ENCODE measurements at regions not wholly inside any gene's neighbourhood (a gene's known extent, or its start where the extent isn't known, plus 50 kb on each side); places are given as distances from the start of the nearest gene placed in this dataset.
"Not testable (repeated sequence)": the region's sequence is repeated elsewhere in the genome, so short reads cannot be mapped to it uniquely, and the experiment has no call there.

DNA sequence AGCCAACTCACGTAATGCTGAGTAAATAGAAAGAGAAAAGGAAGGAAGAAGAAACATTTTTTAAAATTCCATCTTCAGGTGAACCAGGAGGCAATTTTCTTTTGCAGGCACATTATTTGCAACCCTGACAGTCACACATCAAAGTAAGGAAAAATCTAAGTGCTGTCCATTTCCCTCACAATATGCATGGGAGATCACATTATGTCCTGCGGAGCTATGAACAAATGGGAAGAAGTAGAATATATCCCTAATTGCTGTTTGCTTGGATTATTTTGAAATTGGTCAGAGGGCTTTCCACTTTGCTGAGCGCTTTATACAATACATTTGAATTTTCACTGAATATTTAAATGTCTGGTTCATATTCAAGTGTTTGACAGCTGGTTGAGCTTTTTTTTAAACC, 133.8 kb upstream of the API5 start:
- Histone ChIP-seq H3K36me3 (no peaks in the 10 kb centered on the region), H3K27me3 (no peaks in the 10 kb centered on the region), H3K4me1 (no peaks in the 10 kb centered on the region), H3K4me3 (no peak overlapping the region), H3K27ac (no peak overlapping the region), H3K9me3 (no peaks in the 10 kb centered on the region)
- DNase-seq, result no peak
- TF ChIP-seq EP300 (IDR thresholded peaks at IDR 0.05; ENCODE audit: low read depth), result no peak
- TF ChIP-seq POLR2A (IDR thresholded peaks at IDR 0.05), result no peak
- TF ChIP-seq POLR2AphosphoS5 (IDR thresholded peaks at IDR 0.05), result no peak
- TF ChIP-seq, protein P1, sequence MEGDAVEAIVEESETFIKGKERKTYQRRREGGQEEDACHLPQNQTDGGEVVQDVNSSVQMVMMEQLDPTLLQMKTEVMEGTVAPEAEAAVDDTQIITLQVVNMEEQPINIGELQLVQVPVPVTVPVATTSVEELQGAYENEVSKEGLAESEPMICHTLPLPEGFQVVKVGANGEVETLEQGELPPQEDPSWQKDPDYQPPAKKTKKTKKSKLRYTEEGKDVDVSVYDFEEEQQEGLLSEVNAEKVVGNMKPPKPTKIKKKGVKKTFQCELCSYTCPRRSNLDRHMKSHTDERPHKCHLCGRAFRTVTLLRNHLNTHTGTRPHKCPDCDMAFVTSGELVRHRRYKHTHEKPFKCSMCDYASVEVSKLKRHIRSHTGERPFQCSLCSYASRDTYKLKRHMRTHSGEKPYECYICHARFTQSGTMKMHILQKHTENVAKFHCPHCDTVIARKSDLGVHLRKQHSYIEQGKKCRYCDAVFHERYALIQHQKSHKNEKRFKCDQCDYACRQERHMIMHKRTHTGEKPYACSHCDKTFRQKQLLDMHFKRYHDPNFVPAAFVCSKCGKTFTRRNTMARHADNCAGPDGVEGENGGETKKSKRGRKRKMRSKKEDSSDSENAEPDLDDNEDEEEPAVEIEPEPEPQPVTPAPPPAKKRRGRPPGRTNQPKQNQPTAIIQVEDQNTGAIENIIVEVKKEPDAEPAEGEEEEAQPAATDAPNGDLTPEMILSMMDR (IDR thresholded peaks at IDR 0.05), result no peak
- in situ Hi-C loops (cut with MboI; ENCODE audit: low pct_ligation_motif_present in 1 of 4, low pct_unique_long_range_greater_than_20kb in 1 of 4, low sequenced_read_pairs in 3 of 4), result no loop called here
- WGBS, 2 donors (ENCODE audit: low coverage in 1 of 2), result 80 to 85% methylated on average over 2 to 3 of the region's 3 CpGs
- intact Hi-C loops (cut with DNase I; ENCODE audit: low total_unique reads), result no loop called here

DNA sequence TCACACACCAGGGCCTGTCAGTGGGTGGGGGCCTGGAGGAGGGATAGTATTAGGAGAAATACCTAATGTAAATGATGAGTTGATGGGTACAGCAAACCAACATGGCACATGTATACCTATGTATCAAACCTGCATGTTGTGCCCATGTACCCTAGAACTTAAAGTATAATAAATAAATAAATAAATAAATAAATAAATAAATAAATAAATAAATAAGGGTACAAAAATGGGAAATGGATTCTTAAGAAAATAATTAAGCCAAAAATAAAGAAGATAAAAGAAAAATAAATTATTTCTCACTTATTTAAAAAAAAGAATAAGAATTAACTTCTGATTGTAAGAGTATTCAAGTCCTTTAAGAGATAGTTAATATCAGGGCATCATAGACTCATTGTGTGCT, 117.3 kb upstream of the API5 start:
- H3K9me3 ChIP-seq; in situ Hi-C loops (cut with MboI; ENCODE audit: low pct_ligation_motif_present in 1 of 4, low pct_unique_long_range_greater_than_20kb in 1 of 4, low sequenced_read_pairs in 3 of 4): not testable (repeated sequence)

DNA sequence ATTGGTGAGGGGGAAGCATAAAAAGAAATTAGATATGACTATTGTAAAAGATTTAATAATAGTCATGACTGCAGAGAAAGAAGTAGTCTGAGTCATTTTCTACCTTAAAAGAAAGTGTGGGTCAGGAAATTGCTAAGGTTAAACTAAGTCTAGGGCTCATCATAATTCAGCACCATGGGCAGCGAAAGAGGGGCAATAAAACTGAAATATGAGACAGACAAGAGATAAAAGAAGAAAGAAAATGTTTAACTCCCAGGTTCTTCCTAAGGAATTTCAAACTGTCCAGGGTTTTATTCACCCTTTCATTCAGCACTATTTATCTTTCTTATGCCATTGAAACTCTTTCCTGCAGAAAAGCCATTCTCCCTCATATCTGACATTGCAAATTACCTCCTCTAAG, 114.4 kb upstream of the API5 start:
- Histone ChIP-seq H3K36me3 (no peaks in the 10 kb centered on the region), H3K4me3 (no peak overlapping the region), H3K27ac (no peak overlapping the region), H3K27me3 (no peaks in the 10 kb centered on the region), H3K9me3 (no peaks in the 10 kb centered on the region), H3K4me1 (no peaks in the 10 kb centered on the region)
- intact Hi-C loops (cut with DNase I; ENCODE audit: low total_unique reads) (no loop called here), in situ Hi-C loops (cut with MboI; ENCODE audit: low pct_ligation_motif_present in 1 of 4, low pct_unique_long_range_greater_than_20kb in 1 of 4, low sequenced_read_pairs in 3 of 4) (no loop called here)
- TF ChIP-seq POLR2A (IDR thresholded peaks at IDR 0.05) (no peak), POLR2AphosphoS5 (IDR thresholded peaks at IDR 0.05) (no peak)
- TF ChIP-seq, protein P1 (IDR thresholded peaks at IDR 0.05), result no peak
- 0 to 16% methylated on average over 1 of the region's 1 CpG for WGBS, 2 donors (ENCODE audit: low coverage in 1 of 2)
- DNase-seq, result no peak

More for the DNA sequence above, 117.3 kb upstream of the API5 start:
- H3K27me3 ChIP-seq; H3K36me3 ChIP-seq; H3K4me3 ChIP-seq; H3K27ac ChIP-seq; H3K4me1 ChIP-seq; intact Hi-C loops (cut with DNase I; ENCODE audit: low total_unique reads); DNase-seq: not testable (repeated sequence)

DNA sequence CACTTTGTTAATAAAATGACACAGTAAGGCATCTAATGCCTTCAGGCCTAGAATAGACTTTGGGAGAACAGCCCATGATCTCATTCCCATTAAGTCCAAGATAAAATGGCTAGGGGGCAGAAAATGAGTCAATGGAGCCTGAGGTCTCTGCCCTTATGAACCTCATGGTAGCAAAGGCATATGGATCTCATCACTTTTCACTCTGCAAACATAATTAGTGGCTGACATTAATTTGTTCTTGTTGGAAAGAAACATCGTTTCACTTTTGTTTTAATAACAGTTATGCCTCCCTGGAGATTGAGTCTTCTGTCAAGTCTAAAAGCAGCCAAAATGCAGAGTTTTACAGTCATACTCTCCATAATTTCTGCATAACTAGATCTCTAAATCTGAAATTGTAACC, 111.8 kb upstream of the API5 start:
- Histone ChIP-seq H3K36me3 (no peaks in the 10 kb centered on the region), H3K9me3 (no peaks in the 10 kb centered on the region), H3K27me3 (no peaks in the 10 kb centered on the region), H3K4me1 (no peaks in the 10 kb centered on the region), H3K4me3 (no peak overlapping the region), H3K27ac (no peak overlapping the region)
- no peak for TF ChIP-seq POLR2AphosphoS5 (IDR thresholded peaks at IDR 0.05)
- no peak for TF ChIP-seq POLR2A (IDR thresholded peaks at IDR 0.05)
- TF ChIP-seq, protein P1 (IDR thresholded peaks at IDR 0.05), result no peak
- no peak for TF ChIP-seq EP300 (IDR thresholded peaks at IDR 0.05; ENCODE audit: low read depth)
- intact Hi-C loops (cut with DNase I; ENCODE audit: low total_unique reads) (no loop called here), in situ Hi-C loops (cut with MboI; ENCODE audit: low pct_ligation_motif_present in 1 of 4, low pct_unique_long_range_greater_than_20kb in 1 of 4, low sequenced_read_pairs in 3 of 4) (no loop called here)
- DNase-seq, result no peak
- 40 to 59% methylated on average over 1 of the region's 1 CpG for WGBS, 2 donors (ENCODE audit: low coverage in 1 of 2)

DNA sequence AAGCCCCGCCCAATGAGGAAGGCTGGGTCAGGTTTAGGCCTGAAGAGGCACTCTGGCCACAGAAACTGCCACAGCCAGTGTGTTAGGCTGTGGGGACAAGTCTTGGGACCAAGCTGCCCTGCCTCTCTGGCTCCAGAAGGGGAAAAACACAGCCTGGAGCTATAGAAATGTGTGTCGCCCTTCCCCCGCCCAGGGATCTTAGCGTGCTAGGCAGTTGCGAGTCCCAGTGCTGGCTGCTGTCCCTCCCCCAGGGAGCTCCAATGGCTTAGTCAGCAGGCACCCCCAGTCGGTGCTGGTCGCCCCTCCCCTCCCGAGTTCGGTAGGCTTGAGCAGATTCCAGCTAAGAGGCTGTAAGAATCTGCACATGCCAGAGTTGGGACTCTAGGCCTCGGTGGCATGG, 99.5 kb upstream of the API5 start:
- WGBS, 2 donors (ENCODE audit: low coverage in 1 of 2), result 93% methylated on average over 10 of the region's 10 CpGs; no CpG with 5 or more reads in 1 of the 2 donors
- H3K9me3 ChIP-seq, result no peaks in the 10 kb centered on the region
- H3K4me3 ChIP-seq, result no peak overlapping the region
- H3K36me3 ChIP-seq, result no peaks in the 10 kb centered on the region
- DNase-seq, result no peak
- H3K4me1 ChIP-seq, result no peaks in the 10 kb centered on the region
- in situ Hi-C loops (cut with MboI; ENCODE audit: low pct_ligation_motif_present in 1 of 4, low pct_unique_long_range_greater_than_20kb in 1 of 4, low sequenced_read_pairs in 3 of 4) (no loop called here), intact Hi-C loops (cut with DNase I; ENCODE audit: low total_unique reads) (no loop called here)
- H3K27me3 ChIP-seq, result no peaks in the 10 kb centered on the region
- no peak overlapping the region for H3K27ac ChIP-seq
- TF ChIP-seq, protein P1 (IDR thresholded peaks at IDR 0.05), result no peak
- TF ChIP-seq EP300 (IDR thresholded peaks at IDR 0.05; ENCODE audit: low read depth), result no peak
- no peak for TF ChIP-seq POLR2AphosphoS5 (IDR thresholded peaks at IDR 0.05)
- no peak for TF ChIP-seq POLR2A (IDR thresholded peaks at IDR 0.05)

Data from transverse colon (tissue), 4 donors.